ENCODE measurements at regions not wholly inside any gene's neighbourhood (a gene's known extent, or its start where the extent isn't known, plus 50 kb on each side); places are given as distances from the start of the nearest gene placed in this dataset.
A peak's percentile ranks its signal among the peaks of the same experiment; 100 is the strongest.

GRCh38 chr10:6833458-6834011, 253.5 kb upstream of the PRKCQ start (continued):
- TF ChIP-seq ZBTB1 (CRISPR knock-in tag; IDR thresholded peaks at IDR 0.05; ENCODE audit: borderline replicate concordance, low read depth) (no peak), GTF2F1 (IDR thresholded peaks at IDR 0.05; ENCODE audit: low read depth, low read length) (no peak), CBFA2T3 (IDR thresholded peaks at IDR 0.05) (peak; percentile 33; the same call in 1 of the 2 replicates), ATF2 (CRISPR knock-in tag; IDR thresholded peaks at IDR 0.05) (no peak), OTX1 (CRISPR knock-in tag; IDR thresholded peaks at IDR 0.05) (no peak), CXXC5 (CRISPR knock-in tag; IDR thresholded peaks at IDR 0.05) (no peak), KDM1A (IDR thresholded peaks at IDR 0.05) (peak; percentile 67 to 71), ELF1 (tag; IDR thresholded peaks at IDR 0.05) (no peak), ZNF561 (CRISPR knock-in tag; conservative IDR thresholded peaks at IDR 0.05) (no peak), FIP1L1 (IDR thresholded peaks at IDR 0.05; ENCODE audit: low read depth, low read length, poor library complexity, severe bottlenecking) (no peak), PTRF (tag; IDR thresholded peaks at IDR 0.05) (no peak), E2F1 (CRISPR knock-in tag; IDR thresholded peaks at IDR 0.05) (no peak), NEUROD1 (IDR thresholded peaks at IDR 0.05; ENCODE audit: borderline replicate concordance, low read depth, low read length, partially characterized antibody) (no peak), ATF6 (CRISPR knock-in tag; IDR thresholded peaks at IDR 0.05) (no peak), PCBP2 (IDR thresholded peaks at IDR 0.05; ENCODE audit: low read depth, low read length, poor library complexity, severe bottlenecking) (no peak), ZNF143 (CRISPR knock-in tag; IDR thresholded peaks at IDR 0.05) (no peak), RAD21 (CRISPR knock-in tag; conservative IDR thresholded peaks at IDR 0.05 in 1 of 2, IDR thresholded peaks at IDR 0.05 in 1 of 2) (no peak), TGIF2 (CRISPR knock-in tag; IDR thresholded peaks at IDR 0.05) (no peak)
- TF ChIP-seq, protein P1, sequence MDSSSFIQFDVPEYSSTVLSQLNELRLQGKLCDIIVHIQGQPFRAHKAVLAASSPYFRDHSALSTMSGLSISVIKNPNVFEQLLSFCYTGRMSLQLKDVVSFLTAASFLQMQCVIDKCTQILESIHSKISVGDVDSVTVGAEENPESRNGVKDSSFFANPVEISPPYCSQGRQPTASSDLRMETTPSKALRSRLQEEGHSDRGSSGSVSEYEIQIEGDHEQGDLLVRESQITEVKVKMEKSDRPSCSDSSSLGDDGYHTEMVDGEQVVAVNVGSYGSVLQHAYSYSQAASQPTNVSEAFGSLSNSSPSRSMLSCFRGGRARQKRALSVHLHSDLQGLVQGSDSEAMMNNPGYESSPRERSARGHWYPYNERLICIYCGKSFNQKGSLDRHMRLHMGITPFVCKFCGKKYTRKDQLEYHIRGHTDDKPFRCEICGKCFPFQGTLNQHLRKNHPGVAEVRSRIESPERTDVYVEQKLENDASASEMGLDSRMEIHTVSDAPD (CRISPR knock-in tag; IDR thresholded peaks at IDR 0.05): no peak
- TF ChIP-seq, protein P2, sequence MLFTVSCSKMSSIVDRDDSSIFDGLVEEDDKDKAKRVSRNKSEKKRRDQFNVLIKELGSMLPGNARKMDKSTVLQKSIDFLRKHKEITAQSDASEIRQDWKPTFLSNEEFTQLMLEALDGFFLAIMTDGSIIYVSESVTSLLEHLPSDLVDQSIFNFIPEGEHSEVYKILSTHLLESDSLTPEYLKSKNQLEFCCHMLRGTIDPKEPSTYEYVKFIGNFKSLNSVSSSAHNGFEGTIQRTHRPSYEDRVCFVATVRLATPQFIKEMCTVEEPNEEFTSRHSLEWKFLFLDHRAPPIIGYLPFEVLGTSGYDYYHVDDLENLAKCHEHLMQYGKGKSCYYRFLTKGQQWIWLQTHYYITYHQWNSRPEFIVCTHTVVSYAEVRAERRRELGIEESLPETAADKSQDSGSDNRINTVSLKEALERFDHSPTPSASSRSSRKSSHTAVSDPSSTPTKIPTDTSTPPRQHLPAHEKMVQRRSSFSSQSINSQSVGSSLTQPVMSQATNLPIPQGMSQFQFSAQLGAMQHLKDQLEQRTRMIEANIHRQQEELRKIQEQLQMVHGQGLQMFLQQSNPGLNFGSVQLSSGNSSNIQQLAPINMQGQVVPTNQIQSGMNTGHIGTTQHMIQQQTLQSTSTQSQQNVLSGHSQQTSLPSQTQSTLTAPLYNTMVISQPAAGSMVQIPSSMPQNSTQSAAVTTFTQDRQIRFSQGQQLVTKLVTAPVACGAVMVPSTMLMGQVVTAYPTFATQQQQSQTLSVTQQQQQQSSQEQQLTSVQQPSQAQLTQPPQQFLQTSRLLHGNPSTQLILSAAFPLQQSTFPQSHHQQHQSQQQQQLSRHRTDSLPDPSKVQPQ (CRISPR knock-in tag; IDR thresholded peaks at IDR 0.05; ENCODE audit: borderline replicate concordance): no peak
